Smooth muscle cell (in vitro differentiated cells): ENCODE measurements at regions not wholly inside any gene's neighbourhood (a gene's known extent, or its start where the extent isn't known, plus 50 kb on each side); places are given as distances from the start of the nearest gene placed in this dataset.
"Not testable (repeated sequence)": the region's sequence is repeated elsewhere in the genome, so short reads cannot be mapped to it uniquely, and the experiment has no call there.

ENCODE experiments used
- DNase-seq: peaks from one replicate; lab custom pipeline; 2025; ENCODE audit not compliant: unreplicated experiment; lab: John Stamatoyannopoulos, UW
- H2AFZ ChIP-seq: fragments of 200-600 bp; sonication (generic); 2 replicates; pipeline ENCODE4 v1.6.0; 2016; ENCODE audit warnings: antibody characterized with exemption, low read depth, mild to moderate bottlenecking
- H3F3A ChIP-seq: fragments of 200-600 bp; sonication (generic); 2 replicates; pipeline ENCODE4 v1.6.0; 2017; ENCODE audit warnings: antibody characterized with exemption, low read depth
- H3K27ac ChIP-seq: fragments of 200-600 bp; sonication (generic); 2 replicates; pipeline ENCODE4 v1.5.1; 2016; ENCODE audit warnings: low read depth, mild to moderate bottlenecking
- H3K27me3 ChIP-seq: fragments of 200-600 bp; sonication (generic); 2 replicates; pipeline ENCODE4 v1.6.1; 2016; ENCODE audit warnings: low read depth, mild to moderate bottlenecking
- H3K36me3 ChIP-seq: fragments of 200-600 bp; sonication (generic); 2 replicates; pipeline ENCODE4 v1.5.1; 2016; ENCODE audit warnings: low read depth
- H3K4me1 ChIP-seq: fragments of 200-600 bp; sonication (generic); 2 replicates; pipeline ENCODE4 v1.5.1; 2016; ENCODE audit warnings: low read depth
- H3K4me2 ChIP-seq: fragments of 200-600 bp; sonication (generic); 2 replicates; pipeline ENCODE4 v1.6.0; 2016; ENCODE audit warnings: mild to moderate bottlenecking
- H3K4me3 ChIP-seq: fragments of 200-600 bp; sonication (generic); 2 replicates; pipeline ENCODE4 v1.5.1; 2016; ENCODE audit warnings: mild to moderate bottlenecking
- H3K79me2 ChIP-seq: fragments of 200-600 bp; sonication (generic); 2 replicates; pipeline ENCODE4 v1.6.0; 2016; ENCODE audit warnings: low read depth, mild to moderate bottlenecking
- H3K9ac ChIP-seq: fragments of 200-600 bp; sonication (generic); 2 replicates; pipeline ENCODE4 v1.6.0; 2016; ENCODE audit warnings: low read depth
- H3K9me3 ChIP-seq: fragments of 200-600 bp; sonication (generic); replicated peaks from 2 replicates; pipeline ENCODE4 v1.5.1; 2016; ENCODE audit warnings: low read depth
- H4K20me1 ChIP-seq: fragments of 200-600 bp; sonication (generic); 2 replicates; pipeline ENCODE4 v1.6.0; 2016; ENCODE audit warnings: low read depth
- WGBS: methylation state at CpG from one replicate; pipeline ENCODE4 v1.1.7; 2016; ENCODE audit warnings: low lambda C conversion rate; 5-methylcytosine and 5-hydroxymethylcytosine counted together
- TF ChIP-seq, protein P1 (sequence below): fragments of 200-600 bp; sonication (generic); IDR thresholded peaks from 2 replicates; pipeline ENCODE4 v1.5.1; 2017; ENCODE audit warnings: borderline replicate concordance, mild to moderate bottlenecking, antibody characterized with exemption; ENCODE audit not compliant: insufficient read depth, poor library complexity, severe bottlenecking

DNA sequence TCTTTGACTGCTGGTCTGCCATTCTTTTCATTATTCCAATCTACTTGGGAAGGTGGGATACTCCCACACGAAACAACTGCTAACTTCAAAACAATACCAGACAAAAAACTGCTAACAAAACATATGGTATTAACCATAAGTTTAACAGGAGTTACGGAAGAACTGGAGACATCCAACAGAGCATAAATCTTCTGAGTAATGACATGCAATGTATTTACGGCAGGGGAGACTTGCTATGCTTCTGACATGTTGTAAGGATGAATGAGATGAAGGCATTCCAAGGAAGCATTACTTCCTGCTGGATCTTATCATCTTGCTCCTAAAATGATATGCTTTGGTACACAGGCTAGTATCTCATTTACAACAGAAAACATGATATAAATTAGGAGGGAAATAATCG lies 85.8 kb downstream of the ZNF92 start:
- no peaks in the 10 kb centered on the region for H3K27me3 ChIP-seq
- no peaks in the 10 kb centered on the region for H3F3A ChIP-seq
- no peak overlapping the region for H2AFZ ChIP-seq
- TF ChIP-seq, protein P1, sequence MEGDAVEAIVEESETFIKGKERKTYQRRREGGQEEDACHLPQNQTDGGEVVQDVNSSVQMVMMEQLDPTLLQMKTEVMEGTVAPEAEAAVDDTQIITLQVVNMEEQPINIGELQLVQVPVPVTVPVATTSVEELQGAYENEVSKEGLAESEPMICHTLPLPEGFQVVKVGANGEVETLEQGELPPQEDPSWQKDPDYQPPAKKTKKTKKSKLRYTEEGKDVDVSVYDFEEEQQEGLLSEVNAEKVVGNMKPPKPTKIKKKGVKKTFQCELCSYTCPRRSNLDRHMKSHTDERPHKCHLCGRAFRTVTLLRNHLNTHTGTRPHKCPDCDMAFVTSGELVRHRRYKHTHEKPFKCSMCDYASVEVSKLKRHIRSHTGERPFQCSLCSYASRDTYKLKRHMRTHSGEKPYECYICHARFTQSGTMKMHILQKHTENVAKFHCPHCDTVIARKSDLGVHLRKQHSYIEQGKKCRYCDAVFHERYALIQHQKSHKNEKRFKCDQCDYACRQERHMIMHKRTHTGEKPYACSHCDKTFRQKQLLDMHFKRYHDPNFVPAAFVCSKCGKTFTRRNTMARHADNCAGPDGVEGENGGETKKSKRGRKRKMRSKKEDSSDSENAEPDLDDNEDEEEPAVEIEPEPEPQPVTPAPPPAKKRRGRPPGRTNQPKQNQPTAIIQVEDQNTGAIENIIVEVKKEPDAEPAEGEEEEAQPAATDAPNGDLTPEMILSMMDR, result no peak
- no peak overlapping the region for H3K4me2 ChIP-seq
- H3K9me3 ChIP-seq, result no peaks in the 10 kb centered on the region
- no peak overlapping the region for H3K4me3 ChIP-seq
- H3K4me1 ChIP-seq, result no peaks in the 10 kb centered on the region
- no peaks in the 10 kb centered on the region for H3K36me3 ChIP-seq
- H3K27ac ChIP-seq, result no peak overlapping the region
- H3K9ac ChIP-seq, result no peak overlapping the region
- H3K79me2 ChIP-seq, result no peaks in the 10 kb centered on the region
- H4K20me1 ChIP-seq, result no peaks in the 10 kb centered on the region
- no peak for DNase-seq
- 78% methylated on average over 4 of the region's 4 CpGs for WGBS

DNA sequence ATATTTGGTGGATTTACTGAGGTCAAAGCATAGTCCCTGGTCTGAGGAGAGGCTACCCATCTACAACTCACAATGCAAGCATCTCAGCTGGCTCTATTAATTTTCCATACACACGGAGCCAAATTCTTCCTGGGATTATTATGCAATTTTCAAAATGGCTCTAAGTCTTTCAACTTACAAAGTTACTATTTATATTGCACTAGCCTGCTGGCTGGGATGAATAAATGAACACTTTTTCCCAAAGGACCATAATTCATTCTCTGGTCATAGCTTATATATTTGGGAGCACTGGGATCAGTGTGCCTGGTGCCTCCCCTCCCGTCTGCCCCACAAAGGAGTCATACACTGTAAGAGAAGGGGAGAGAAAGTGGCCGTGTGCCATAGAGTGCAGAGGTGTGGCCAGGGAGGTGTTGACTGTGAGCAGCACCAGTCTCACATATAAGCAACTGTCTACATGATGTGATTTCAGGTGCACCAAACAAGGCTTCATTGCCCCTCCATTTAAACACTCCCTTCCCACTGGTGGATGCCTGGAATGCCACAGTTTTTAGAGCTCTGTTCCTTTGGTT lies 88.6 kb downstream of the ZNF92 start:
- H3K27ac ChIP-seq, result no peak overlapping the region
- H4K20me1 ChIP-seq, result no peaks in the 10 kb centered on the region
- TF ChIP-seq, protein P1, result no peak
- DNase-seq, result no peak
- H3K4me2 ChIP-seq, result no peak overlapping the region
- no peak overlapping the region for H2AFZ ChIP-seq
- WGBS, result 87% methylated on average over 3 of the region's 3 CpGs
- no peaks in the 10 kb centered on the region for H3K79me2 ChIP-seq
- no peaks in the 10 kb centered on the region for H3K9me3 ChIP-seq
- H3K4me1 ChIP-seq, result no peaks in the 10 kb centered on the region
- no peaks in the 10 kb centered on the region for H3K36me3 ChIP-seq
- no peaks in the 10 kb centered on the region for H3K27me3 ChIP-seq
- H3F3A ChIP-seq, result no peaks in the 10 kb centered on the region
- H3K9ac ChIP-seq, result no peak overlapping the region
- H3K4me3 ChIP-seq, result no peak overlapping the region

DNA sequence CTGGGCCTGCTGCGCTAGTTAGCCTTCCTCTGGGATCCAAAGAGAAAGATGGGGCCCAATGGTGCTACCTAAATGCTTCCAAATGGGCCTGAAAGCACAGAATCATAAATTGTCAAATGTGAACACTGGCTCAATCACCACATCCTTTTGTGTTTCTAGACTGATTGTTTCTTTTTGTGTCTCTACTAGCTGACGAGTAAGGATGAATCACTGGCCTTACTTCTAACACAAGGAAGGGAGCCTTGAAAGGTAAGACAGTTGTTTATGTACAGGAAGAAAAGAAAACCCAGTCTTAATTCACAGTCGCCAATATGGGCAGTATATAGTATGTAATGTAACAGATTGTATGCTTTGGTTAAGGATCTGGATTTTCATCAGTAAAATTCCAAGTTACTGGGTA lies 89.5 kb downstream of the ZNF92 start:
- no peaks in the 10 kb centered on the region for H3K36me3 ChIP-seq

DNA sequence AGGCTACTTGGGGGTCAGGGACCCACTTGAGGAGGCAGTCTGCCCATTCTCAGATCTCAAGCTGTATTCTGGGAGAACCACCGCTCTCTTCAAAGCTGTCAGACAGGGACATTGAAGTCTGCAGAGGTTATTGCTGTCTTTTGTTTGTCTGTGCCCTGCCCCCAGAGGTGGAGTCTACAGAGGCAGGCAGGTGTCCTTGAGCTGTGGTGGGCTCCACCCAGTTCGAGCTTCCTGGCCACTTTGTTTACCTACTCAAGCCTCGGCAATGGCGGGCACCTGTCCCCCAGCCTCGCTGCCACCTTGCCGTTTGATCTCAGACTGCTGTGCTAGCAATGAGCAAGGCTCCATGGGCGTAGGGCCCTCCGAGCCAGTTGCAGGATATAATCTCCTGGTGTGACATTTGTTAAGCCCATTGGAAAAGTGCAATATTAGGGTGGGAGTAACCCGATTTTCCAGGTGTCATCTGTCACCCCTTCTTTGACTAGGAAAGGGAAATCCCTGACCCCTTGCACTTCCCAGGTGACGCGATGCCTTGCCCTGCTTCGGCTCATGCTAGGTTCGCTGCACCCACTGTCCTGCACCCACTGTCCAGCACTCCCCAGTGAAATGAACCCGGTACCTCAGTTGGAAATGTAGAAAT lies 96.4 kb downstream of the ZNF92 start:
- H3K36me3 ChIP-seq, H3K79me2 ChIP-seq, H3K27me3 ChIP-seq, H3K9me3 ChIP-seq, H3K9ac ChIP-seq, DNase-seq, H2AFZ ChIP-seq, H3F3A ChIP-seq, H4K20me1 ChIP-seq, H3K4me2 ChIP-seq, H3K4me1 ChIP-seq, H3K4me3 ChIP-seq, H3K27ac ChIP-seq: not testable (repeated sequence)
- 85% methylated on average over 14 of the region's 14 CpGs for WGBS

More for the DNA sequence above, 89.5 kb downstream of the ZNF92 start:
- H3K27ac ChIP-seq, result no peak overlapping the region
- no peak overlapping the region for H3K4me2 ChIP-seq
- 81% methylated on average over 3 of the region's 3 CpGs for WGBS
- TF ChIP-seq, protein P1, result no peak
- H2AFZ ChIP-seq, result no peak overlapping the region
- H3K9me3 ChIP-seq, result no peaks in the 10 kb centered on the region
- H3F3A ChIP-seq, result no peaks in the 10 kb centered on the region
- H4K20me1 ChIP-seq, result no peaks in the 10 kb centered on the region
- no peaks in the 10 kb centered on the region for H3K79me2 ChIP-seq
- H3K4me1 ChIP-seq, result no peaks in the 10 kb centered on the region
- no peak for DNase-seq
- no peak overlapping the region for H3K9ac ChIP-seq
- H3K27me3 ChIP-seq, result no peaks in the 10 kb centered on the region
- no peak overlapping the region for H3K4me3 ChIP-seq
